GM10266 (cell line): ENCODE measurements at regions not wholly inside any gene's neighbourhood (a gene's known extent, or its start where the extent isn't known, plus 50 kb on each side); places are given as distances from the start of the nearest gene placed in this dataset.

Source experiments
- DNase-seq: peaks from one replicate; pipeline ENCODE4 v3.0.0; 2012; ENCODE audit errors: extremely low spot score
- CTCF ChIP-seq: IDR thresholded peaks from 2 replicates; pipeline ENCODE4 v1.5.1; 2012; ENCODE audit warnings: mild to moderate bottlenecking, low read depth; ENCODE audit not compliant: control insufficient read depth, insufficient read depth; ENCODE audit errors: missing control alignments

- no peak for DNase-seq
- TF ChIP-seq CTCF, result no peak
Measured at GRCh38 chrX:140064993-140065392, 99.7 kb upstream of the CXorf66 start.

GRCh38 chrX:140057001-140057411 lies 91.7 kb upstream of the CXorf66 start:
- TF ChIP-seq CTCF, result peak; percentile 73
- peak; percentile 28 for DNase-seq

DNA sequence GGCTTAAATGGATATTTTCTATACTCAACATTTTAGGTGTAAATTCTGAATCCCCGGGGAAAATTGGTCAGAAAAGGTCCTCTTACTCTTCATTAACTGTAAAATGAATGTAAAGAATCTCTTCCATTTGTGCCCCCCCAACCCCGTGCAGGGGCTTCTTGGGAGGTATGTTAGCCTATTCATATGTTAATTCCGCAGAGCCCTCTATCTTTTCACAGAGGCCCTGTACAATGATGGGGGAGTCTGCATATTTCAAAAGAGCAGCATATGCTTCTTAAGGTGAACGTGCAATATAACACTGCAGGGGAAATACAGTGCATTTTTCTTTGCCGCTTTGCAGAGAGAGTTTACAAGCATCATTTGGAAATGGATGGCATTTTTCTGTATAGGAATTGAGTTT lies 88.5 kb upstream of the CXorf66 start:
- no peak for DNase-seq
- TF ChIP-seq CTCF, result no peak

DNA sequence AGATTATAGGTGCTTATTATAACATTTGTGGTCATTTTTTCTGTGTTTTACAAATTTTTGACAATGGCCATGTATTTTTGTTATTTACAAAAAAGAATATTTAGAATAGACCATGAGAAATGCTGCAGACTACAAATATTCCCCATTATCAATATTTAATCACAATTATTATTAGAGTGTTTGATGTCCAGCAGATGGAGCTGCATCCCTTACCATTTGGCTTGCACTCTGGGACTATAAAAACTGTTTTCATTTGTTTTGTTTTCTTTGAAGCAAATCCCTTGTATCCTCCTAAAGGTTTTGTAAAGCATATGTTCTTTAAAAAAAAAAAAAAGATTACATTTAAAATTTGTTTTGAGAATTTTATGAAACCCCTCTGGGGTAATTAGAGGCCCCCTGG lies 85.6 kb upstream of the CXorf66 start:
- no peak for DNase-seq

GRCh38 chrX:140040386-140040785 lies 75.1 kb upstream of the CXorf66 start:
- no peak for TF ChIP-seq CTCF
- DNase-seq, result no peak

More for the DNA sequence above, 85.6 kb upstream of the CXorf66 start:
- no peak for TF ChIP-seq CTCF

- TF ChIP-seq CTCF, result no peak
- DNase-seq, result no peak
Measured at GRCh38 chrX:140038842-140039241, 73.5 kb upstream of the CXorf66 start.

DNA sequence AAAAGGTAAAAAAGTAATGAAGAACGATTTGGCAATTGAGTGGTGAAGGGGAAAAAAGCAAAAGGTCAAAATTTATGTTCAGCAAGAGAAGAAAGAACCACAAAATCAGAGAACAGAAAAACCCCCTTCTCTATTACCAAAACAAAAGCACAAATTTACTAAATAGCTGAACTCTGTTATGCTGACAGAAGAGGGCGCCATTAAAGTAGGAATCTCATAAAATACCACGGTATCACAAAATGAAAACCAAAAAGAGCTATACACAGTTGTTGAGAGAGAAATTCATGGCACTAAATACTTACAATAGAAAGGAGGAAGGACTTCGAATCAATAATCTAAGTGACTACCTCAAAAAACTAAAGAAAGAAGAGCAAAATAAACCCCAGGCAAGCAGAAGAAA lies 69.6 kb upstream of the CXorf66 start:
- peak; percentile 4 for DNase-seq

More for the DNA sequence above, 69.6 kb upstream of the CXorf66 start:
- no peak for TF ChIP-seq CTCF
